ENCODE measurements at regions not wholly inside any gene's neighbourhood (a gene's known extent, or its start where the extent isn't known, plus 50 kb on each side); places are given as distances from the start of the nearest gene placed in this dataset.

DNA sequence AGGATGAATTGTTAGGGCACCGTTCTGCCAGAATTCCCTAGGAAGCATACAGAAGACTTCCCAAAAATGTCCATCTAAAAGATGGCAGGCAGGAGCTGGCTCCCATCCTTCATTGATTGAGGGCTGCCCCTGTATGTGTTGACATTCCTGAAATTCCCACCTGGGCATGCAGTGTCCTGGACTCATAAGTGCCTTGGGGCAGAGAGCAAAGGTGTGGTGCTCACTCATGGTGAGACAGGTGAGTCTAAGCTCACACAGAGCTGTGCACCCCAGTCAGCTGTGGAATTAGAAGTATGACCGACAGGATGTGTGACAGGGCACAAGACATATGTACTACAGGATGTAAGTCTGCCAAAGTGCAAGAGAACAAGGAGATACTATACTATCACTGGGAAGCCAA, 271.9 kb downstream of the MID1IP1 start:
- TF ChIP-seq CTCF (IDR thresholded peaks at IDR 0.05), result no peak
- TF ChIP-seq POLR2AphosphoS5 (IDR thresholded peaks at IDR 0.05), result no peak
- no peak for TF ChIP-seq EP300 (IDR thresholded peaks at IDR 0.05; ENCODE audit: low read depth)

Measured in transverse colon (tissue), 4 donors.